Astrocyte (in vitro differentiated cells and primary cell): ENCODE measurements at regions not wholly inside any gene's neighbourhood (a gene's known extent, or its start where the extent isn't known, plus 50 kb on each side); places are given as distances from the start of the nearest gene placed in this dataset.

Experiments
- CTCF ChIP-seq: IDR thresholded peaks from 2 replicates; pipeline ENCODE4 v1.5.1; 2011; ENCODE audit warnings: low read depth, mild to moderate bottlenecking, inconsistent platforms, low read length, moderate library complexity; ENCODE audit not compliant: insufficient read depth
- EZH2 ChIP-seq: IDR thresholded peaks from 2 replicates; pipeline ENCODE4 v1.6.1; 2012; ENCODE audit warnings: mild to moderate bottlenecking, low read length, inconsistent platforms; ENCODE audit not compliant: insufficient read depth

- no peak for TF ChIP-seq CTCF
- no peak for TF ChIP-seq EZH2
Observed at GRCh38 chrX:146396409-146396808, 413.2 kb upstream of the CXorf51B start.
